Ramos (cell line): ENCODE measurements at regions not wholly inside any gene's neighbourhood (a gene's known extent, or its start where the extent isn't known, plus 50 kb on each side); places are given as distances from the start of the nearest gene placed in this dataset.
"Not testable (repeated sequence)": the region's sequence is repeated elsewhere in the genome, so short reads cannot be mapped to it uniquely, and the experiment has no call there.

Experiments
- in situ Hi-C: fragments of 300-500 bp; cut with MboI; formaldehyde crosslinking; loops from one replicate; pipeline ENCODE4 v1.14.3; 2022; ENCODE audit warnings: low sequenced_read_pairs; ENCODE audit not compliant: unreplicated experiment

- in situ Hi-C loops = no loop called here
These were observed 120.0 kb downstream of the GALR1 start for GRCh38 chr18:77369644-77370043.

- in situ Hi-C loops = no loop called here
These were observed 124.2 kb downstream of the GALR1 start for GRCh38 chr18:77373730-77374445.

DNA sequence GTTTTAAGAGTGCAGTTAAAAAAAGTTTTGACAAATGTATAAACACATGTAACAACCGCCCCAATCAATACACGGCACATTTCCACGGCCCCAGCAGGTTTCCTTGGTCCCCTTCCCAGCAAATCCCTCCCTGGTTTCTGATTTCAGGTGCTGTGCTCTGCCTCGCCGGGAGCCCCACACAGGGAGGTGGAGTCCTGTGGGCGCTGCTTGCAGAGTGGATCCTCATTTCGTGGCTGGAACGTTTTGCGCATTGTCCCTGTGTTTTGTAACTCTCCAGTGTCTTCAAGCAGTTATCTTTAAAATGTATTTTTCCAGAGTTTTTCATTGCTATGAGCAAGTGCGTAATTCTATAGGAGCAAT, 124.8 kb downstream of the GALR1 start:
- in situ Hi-C loops = no loop called here

- in situ Hi-C loops = no loop called here
These were observed 126.5 kb downstream of the GALR1 start for GRCh38 chr18:77376043-77376732.

DNA sequence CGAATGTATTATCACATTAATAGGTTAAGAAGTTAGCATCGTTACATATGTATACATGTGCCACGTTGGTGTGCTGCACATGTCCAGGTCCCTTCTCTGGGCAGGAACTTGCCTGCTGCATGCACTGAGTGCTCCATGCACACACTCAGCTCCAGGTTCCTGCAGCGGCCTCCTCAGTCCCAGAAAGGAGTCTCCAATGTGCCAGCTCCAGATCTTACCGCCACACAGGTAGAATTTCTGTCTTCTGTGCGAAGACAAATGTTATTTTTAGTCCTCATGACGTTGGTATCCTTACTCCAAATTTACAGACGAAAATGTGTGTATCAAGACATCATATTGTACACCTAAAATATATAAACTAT, 127.1 kb downstream of the GALR1 start:
- in situ Hi-C loops = no loop called here

- in situ Hi-C loops = no loop called here
These were observed 128.2 kb downstream of the GALR1 start for GRCh38 chr18:77377813-77378212.

- in situ Hi-C loops = no loop called here
These were observed 130.4 kb downstream of the GALR1 start for GRCh38 chr18:77379976-77380509.

- in situ Hi-C loops = no loop called here
These were observed 131.0 kb downstream of the GALR1 start for GRCh38 chr18:77380695-77381094.

GRCh38 chr18:77392321-77392720, 142.7 kb downstream of the GALR1 start:
- in situ Hi-C loops = no loop called here

- in situ Hi-C loops = no loop called here
These were observed 143.9 kb downstream of the GALR1 start for GRCh38 chr18:77393519-77393918.

DNA sequence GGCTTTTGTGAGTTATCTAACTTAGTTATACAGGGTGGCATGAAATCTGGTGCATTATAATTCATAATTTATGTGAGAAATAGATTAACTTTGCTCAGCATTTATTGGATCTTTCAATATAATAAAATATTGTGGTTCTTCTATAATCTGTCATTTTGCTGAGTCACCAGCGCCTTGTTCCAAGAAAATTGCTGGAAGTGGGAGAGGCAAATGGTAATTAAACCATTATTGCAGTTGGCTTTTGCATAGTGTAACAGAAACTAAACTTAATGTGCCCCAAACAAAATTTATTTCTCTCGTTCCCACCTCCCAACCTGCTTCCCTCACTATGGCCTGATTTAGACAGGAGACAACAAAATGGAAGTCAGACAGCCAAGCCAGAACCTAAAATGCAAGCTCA, 146.3 kb downstream of the GALR1 start:
- in situ Hi-C loops = no loop called here

- in situ Hi-C loops = no loop called here
These were observed 147.4 kb downstream of the GALR1 start for GRCh38 chr18:77397056-77397455.

DNA sequence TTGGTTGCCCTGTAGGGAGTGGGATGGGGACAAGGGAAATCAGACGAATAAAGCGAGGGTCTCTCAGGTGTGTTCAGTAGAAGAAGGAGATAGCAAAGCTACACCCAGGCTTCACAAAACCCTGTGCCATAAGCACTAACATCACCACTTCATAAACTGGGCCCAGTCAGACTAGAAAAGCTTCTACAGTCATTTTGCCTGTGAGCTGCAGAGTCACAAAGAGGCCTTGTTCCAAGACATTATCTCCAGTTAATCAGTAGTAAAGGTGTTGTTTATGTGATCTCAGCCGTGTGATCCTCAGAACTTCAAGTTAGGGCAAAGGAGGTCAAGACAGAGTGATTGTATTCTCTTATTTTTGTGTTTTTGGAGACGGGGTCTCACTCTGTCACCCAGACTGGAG, 148.0 kb downstream of the GALR1 start:
- in situ Hi-C loops = no loop called here

DNA sequence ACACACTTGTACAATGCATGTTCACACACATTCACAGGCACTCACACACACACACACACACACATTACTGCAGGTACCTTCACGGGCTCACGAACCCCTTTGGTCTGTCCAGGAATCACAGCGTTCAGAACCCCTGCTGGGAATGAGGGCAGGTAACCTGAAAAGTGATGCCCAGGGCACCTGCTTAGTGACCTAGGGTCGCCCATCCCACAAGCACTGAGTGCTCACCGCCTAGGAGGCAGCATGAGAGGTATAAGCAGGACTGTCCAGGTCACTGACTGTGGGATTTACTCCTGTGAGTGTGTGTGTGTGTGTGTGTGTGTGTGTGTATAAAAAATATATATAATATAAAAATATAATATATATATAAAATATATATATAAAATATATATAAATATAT, 150.9 kb downstream of the GALR1 start:
- in situ Hi-C loops = no loop called here

- in situ Hi-C loops = no loop called here
These were observed 151.5 kb downstream of the GALR1 start for GRCh38 chr18:77401173-77401572.

DNA sequence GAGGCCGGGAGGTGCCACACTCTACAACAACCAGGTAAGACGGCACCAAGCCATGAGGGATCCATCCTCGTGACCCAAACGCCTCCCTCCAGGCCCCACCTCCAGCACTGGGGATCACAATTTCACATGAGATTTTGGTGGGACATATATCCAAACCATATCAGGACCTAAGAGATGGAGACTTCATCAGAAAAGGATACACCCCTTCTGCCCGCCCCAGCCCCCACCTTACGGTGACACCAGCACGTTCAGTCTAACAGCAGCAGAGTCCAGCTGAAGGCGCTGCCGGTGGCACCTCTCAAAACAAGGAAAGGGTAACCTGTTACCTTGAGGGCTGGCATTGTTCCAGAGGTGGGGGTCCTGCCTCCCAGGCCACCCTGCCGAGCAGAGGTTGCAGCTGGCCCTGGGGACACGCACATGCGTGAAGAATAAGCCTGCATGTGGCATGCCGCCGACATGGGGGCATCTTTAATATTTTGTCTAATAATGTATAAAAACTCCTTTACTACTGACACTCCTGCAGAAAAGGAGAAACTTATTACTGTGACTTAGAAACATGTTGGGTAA, 154.4 kb downstream of the GALR1 start:
- in situ Hi-C loops = no loop called here

GRCh38 chr18:77405096-77405495, 155.4 kb downstream of the GALR1 start:
- in situ Hi-C loops = no loop called here

- in situ Hi-C loops = no loop called here
These were observed 158.1 kb downstream of the GALR1 start for GRCh38 chr18:77407733-77408132.

DNA sequence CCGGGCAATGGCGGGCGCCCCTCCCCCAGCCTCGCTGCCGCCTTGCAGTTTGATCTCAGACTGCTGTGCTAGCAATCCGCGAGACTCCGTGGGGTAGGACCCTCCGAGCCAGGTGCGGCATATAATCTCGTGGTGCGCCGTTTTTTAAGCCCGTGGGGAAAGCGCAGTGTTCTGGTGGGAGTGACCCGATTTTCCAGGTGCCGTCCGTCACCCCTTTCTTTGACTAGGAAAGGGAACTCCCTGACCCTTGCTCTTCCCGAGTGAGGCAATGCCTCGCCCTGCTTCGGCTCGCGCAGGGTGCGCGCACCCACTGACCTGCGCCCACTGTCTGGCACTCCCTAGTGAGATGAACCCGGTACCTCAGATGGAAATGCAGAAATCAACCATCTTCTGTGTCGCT, 171.9 kb downstream of the GALR1 start:
- in situ Hi-C loops = not testable (repeated sequence)

DNA sequence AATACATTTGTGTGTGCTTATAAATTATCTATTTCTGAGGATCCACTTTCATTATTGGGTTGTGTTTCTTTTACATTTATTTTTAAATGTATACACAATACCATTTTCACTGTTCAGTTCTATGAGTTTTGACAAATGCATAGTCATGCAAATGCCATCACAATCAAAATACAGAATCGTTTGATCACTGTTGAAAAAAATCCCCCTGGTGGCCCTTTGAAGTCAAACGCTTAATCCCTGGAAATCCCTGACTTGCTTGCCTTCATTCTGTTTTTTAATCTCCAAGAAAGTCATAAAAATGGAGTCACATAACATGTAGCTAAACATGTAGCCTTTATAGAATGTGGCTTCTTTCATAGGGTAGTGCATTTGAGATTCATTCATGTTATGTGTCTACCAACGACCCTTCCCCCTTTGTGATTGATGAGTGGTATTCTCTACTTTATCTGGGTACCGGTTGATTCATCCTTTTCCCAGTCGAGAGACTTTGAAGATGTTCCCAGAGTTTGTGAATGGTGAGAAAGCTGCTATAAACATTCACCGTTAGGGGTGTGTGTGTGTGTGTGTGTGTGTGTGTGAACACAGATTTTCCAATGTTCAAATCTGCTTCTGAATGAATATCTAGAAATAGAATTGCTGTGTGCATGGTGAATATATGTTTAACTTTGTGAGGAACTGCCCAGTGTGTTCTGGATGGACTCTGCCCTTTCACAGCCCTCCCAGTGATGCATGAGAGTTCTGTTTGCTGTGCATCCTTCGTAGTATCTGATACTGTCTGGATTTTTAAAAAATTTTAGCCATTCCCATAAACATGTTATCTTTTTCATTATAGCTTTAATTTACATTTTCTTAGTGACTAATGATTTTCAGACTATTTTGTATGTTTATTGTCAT, 173.6 kb downstream of the GALR1 start:
- in situ Hi-C loops = no loop called here

DNA sequence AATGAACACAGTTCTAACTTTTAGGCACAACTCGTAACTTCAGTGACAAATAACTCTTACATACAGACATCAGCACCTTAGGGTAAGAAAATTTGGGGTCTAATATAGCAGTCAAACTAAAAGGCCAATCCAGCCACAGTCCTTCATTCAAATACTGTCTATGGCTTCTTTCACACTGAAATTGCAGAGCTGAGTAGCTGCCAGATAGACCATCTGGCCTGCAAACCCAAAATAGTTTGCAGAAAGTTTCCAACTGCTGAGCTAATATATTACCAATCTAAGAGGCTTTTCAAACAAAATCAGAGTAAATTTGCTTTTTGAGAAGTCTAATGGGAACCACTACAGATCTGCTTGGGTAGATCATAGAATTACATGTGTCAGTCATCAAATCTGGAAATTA, 183.4 kb downstream of the GALR1 start:
- in situ Hi-C loops = no loop called here
